SK-N-SH (cell line): ENCODE measurements at regions not wholly inside any gene's neighbourhood (a gene's known extent, or its start where the extent isn't known, plus 50 kb on each side); places are given as distances from the start of the nearest gene placed in this dataset.

ENCODE experiments used
- CTCF ChIA-PET: fragments of 300-600, 350-600 bp; formaldehyde crosslinking; extraction: SDS; loops from one replicate; lab custom pipeline; 2021; lab: Yijun Ruan, JAX
- POLR2A ChIA-PET: fragments of 350-600 bp; sonication (Branson Sonifier 250); formaldehyde crosslinking; extraction: SDS; loops from one replicate; lab custom pipeline; 2020; ENCODE audit warnings: antibody characterized with exemption, inconsistent platforms; lab: Yijun Ruan, JAX
- DNase-seq: peaks from one replicate; pipeline ENCODE4 v3.0.0; 2012
- H2AFZ ChIP-seq: fragments of 200-600 bp; sonication (generic); 2 replicates; pipeline ENCODE4 v1.8.1; 2016; ENCODE audit warnings: antibody characterized with exemption, mild to moderate bottlenecking, low read depth
- H3F3A ChIP-seq: fragments of 200-600 bp; sonication (generic); replicated peaks from 2 replicates; pipeline ENCODE3; 2016; ENCODE audit warnings: antibody characterized with exemption, mild to moderate bottlenecking; ENCODE audit not compliant: insufficient read depth
- H3K27ac ChIP-seq, 2 experiments: fragments of 200-500 bp in 1 of 2; fragments of 200-600 bp in 1 of 2; sonication (Bioruptor generic) in 1 of 2; sonication (generic), shearing (Covaris generic) in 1 of 2; 2 replicates each; pipeline versions ENCODE4 v1.5.1 to v1.6.1; 2014 to 2016; ENCODE audit warnings: low read depth in 2 of 2, inconsistent platforms in 1 of 2, low read length in 1 of 2, mild to moderate bottlenecking in 1 of 2, mixed read lengths in 1 of 2
- H3K27me3 ChIP-seq: fragments of 200-600 bp; sonication (generic), shearing (Covaris generic); 2 replicates; pipeline ENCODE4 v1.6.1; 2016; ENCODE audit warnings: mixed run types; ENCODE audit not compliant: insufficient read depth
- H3K36me3 ChIP-seq, 2 experiments: fragments of 200-500 bp in 1 of 2; fragments of 200-600 bp in 1 of 2; sonication (Bioruptor generic) in 1 of 2; sonication (generic) in 1 of 2; replicated peaks in 1 of 2; 2 replicates each; pipeline versions ENCODE3 to v1.5.1; 2014 to 2016; ENCODE audit warnings: low read length in 1 of 2, mild to moderate bottlenecking in 1 of 2; ENCODE audit not compliant: insufficient read depth in 2 of 2, control insufficient read depth in 1 of 2
- H3K4me1 ChIP-seq, 2 experiments: fragments of 200-500 bp in 1 of 2; fragments of 200-600 bp in 1 of 2; sonication (Bioruptor generic) in 1 of 2; sonication (generic), shearing (Covaris generic) in 1 of 2; 2 replicates each; pipeline versions ENCODE4 v1.5.1 to v1.6.1; 2014 to 2016; ENCODE audit warnings: low read depth in 1 of 2, low read length in 1 of 2, mixed run types in 1 of 2; ENCODE audit not compliant: insufficient read depth in 2 of 2, control insufficient read depth in 1 of 2
- H3K4me2 ChIP-seq: fragments of 200-600 bp; sonication (generic), shearing (Covaris generic); 2 replicates; pipeline ENCODE4 v1.6.1; 2017; ENCODE audit warnings: mixed run types
- H3K4me3 ChIP-seq, 2 experiments: fragments of 200-500 bp in 1 of 2; fragments of 200-600 bp in 1 of 2; sonication (Bioruptor generic) in 1 of 2; sonication (generic), shearing (Covaris generic) in 1 of 2; 2 replicates each; pipeline versions ENCODE4 v1.5.1 to v1.8.1; 2014 to 2016; ENCODE audit warnings: low read depth in 2 of 2, inconsistent platforms in 1 of 2, low read length in 1 of 2, mild to moderate bottlenecking in 1 of 2, mixed read lengths in 1 of 2, moderate library complexity in 1 of 2
- H3K79me2 ChIP-seq: fragments of 200-600 bp; sonication (generic); 2 replicates; pipeline ENCODE4 v1.8.1; 2017; ENCODE audit warnings: mild to moderate bottlenecking; ENCODE audit not compliant: insufficient read depth
- H3K9ac ChIP-seq: fragments of 200-600 bp; sonication (generic); 2 replicates; pipeline ENCODE4 v1.6.1; 2017; ENCODE audit warnings: mixed run types
- H3K9me2 ChIP-seq: fragments of 200-600 bp; sonication (generic); 2 replicates; pipeline ENCODE4 v1.6.1; 2017; ENCODE audit warnings: mixed run types
- H3K9me3 ChIP-seq: fragments of 200-600 bp; sonication (generic); 2 replicates; pipeline ENCODE4 v1.6.1; 2017; ENCODE audit warnings: mixed run types, mild to moderate bottlenecking, moderate library complexity
- H4K20me1 ChIP-seq: fragments of 200-600 bp; sonication (generic); 2 replicates; pipeline ENCODE4 v1.6.1; 2017; ENCODE audit warnings: mild to moderate bottlenecking, mixed run types; ENCODE audit not compliant: insufficient read depth
- EP300 ChIP-seq, 2 experiments: IDR thresholded peaks; 2 replicates each; pipeline versions ENCODE4 v1.4.0 to v1.6.1; 2012; ENCODE audit warnings: borderline replicate concordance in 1 of 2, low read depth in 1 of 2, low read length in 1 of 2
- JUND ChIP-seq: IDR thresholded peaks from 2 replicates; pipeline ENCODE4 v1.4.0; 2012
- NRF1 ChIP-seq: IDR thresholded peaks from 2 replicates; pipeline ENCODE4 v1.6.1; 2012; ENCODE audit warnings: low read depth, mild to moderate bottlenecking, low read length
- POLR2AphosphoS5 ChIP-seq: IDR thresholded peaks from 2 replicates; pipeline ENCODE4 v1.6.1; 2012; ENCODE audit warnings: low read depth, low read length
- RAD21 ChIP-seq: IDR thresholded peaks from 2 replicates; pipeline ENCODE4 v1.6.1; 2012; ENCODE audit warnings: mild to moderate bottlenecking, low read length
- RCOR1 ChIP-seq: fragments of 150-350 bp; IDR thresholded peaks from 2 replicates; pipeline ENCODE4 v1.6.1; 2017; ENCODE audit warnings: antibody characterized with exemption, low read length
- RFX5 ChIP-seq: IDR thresholded peaks from 2 replicates; pipeline ENCODE4 v1.6.1; 2012; ENCODE audit warnings: mild to moderate bottlenecking, improper control_type of control experiment, low read length
- RXRA ChIP-seq: IDR thresholded peaks from 2 replicates; pipeline ENCODE4 v1.4.0; 2012; ENCODE audit warnings: low read depth, mild to moderate bottlenecking, borderline replicate concordance
- SIN3A ChIP-seq: IDR thresholded peaks from 2 replicates; pipeline ENCODE4 v1.6.1; 2012; ENCODE audit warnings: low read depth, mild to moderate bottlenecking, low read length, moderate library complexity, borderline replicate concordance
- TCF12 ChIP-seq: IDR thresholded peaks from 2 replicates; pipeline ENCODE4 v1.4.0; 2012
- TEAD4 ChIP-seq: IDR thresholded peaks from 2 replicates; pipeline ENCODE4 v1.4.0; 2012; ENCODE audit warnings: mild to moderate bottlenecking, borderline replicate concordance; ENCODE audit not compliant: insufficient read depth
- WGBS: methylation state at CpG from one replicate; pipeline ENCODE4 v1.1.6; 2017; ENCODE audit warnings: low lambda C conversion rate; 5-methylcytosine and 5-hydroxymethylcytosine counted together
- TF ChIP-seq, protein P1 (sequence below): fragments of 150-350 bp; IDR thresholded peaks from 2 replicates; pipeline ENCODE4 v1.6.1; 2016; ENCODE audit warnings: mild to moderate bottlenecking, low read depth, low read length
- TF ChIP-seq, protein P2 (sequence below): IDR thresholded peaks from 2 replicates; pipeline ENCODE4 v1.4.0; 2012; ENCODE audit warnings: low read depth, borderline replicate concordance
- TF ChIP-seq, protein P3 (sequence below): IDR thresholded peaks from 2 replicates; pipeline ENCODE4 v1.4.0; 2012; ENCODE audit warnings: low read depth, borderline replicate concordance

DNA sequence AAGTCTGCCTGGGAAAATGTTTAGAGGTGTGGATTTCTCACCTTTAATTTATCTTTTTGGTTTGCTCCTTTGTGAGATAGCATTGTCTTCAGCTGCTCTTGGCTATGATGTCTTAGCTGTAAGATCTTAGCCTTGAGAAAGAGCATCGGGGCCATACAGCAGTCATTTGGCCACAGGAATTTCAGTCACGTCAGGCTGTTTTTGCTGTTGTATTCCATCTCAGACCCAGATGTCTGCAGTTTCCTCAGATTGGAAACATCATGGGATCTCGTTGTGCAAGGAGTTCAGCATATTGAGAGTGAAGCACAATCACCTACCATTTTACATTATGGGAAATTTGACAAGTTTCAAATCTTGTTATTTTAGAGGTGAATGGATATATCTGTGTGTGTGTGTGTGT, 89.3 kb upstream of the C1QTNF9B start:
- H3F3A ChIP-seq = peaks cover 4% of the 10 kb centered on the region
- no peaks in the 10 kb centered on the region for H3K36me3 ChIP-seq
- no peak for TF ChIP-seq JUND
- no peak for TF ChIP-seq EP300 (IDR thresholded peaks at IDR 0.05; ENCODE audit: borderline replicate concordance in 1 of 2, low read depth in 1 of 2, low read length in 1 of 2)
- TF ChIP-seq, protein P1, sequence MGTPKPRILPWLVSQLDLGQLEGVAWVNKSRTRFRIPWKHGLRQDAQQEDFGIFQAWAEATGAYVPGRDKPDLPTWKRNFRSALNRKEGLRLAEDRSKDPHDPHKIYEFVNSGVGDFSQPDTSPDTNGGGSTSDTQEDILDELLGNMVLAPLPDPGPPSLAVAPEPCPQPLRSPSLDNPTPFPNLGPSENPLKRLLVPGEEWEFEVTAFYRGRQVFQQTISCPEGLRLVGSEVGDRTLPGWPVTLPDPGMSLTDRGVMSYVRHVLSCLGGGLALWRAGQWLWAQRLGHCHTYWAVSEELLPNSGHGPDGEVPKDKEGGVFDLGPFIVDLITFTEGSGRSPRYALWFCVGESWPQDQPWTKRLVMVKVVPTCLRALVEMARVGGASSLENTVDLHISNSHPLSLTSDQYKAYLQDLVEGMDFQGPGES = no peak
- no peak for TF ChIP-seq NRF1
- no peak for TF ChIP-seq POLR2AphosphoS5
- TF ChIP-seq RXRA = no peak
- TF ChIP-seq TCF12 = no peak
- TF ChIP-seq TEAD4 = no peak
- no peak for TF ChIP-seq RCOR1
- TF ChIP-seq RFX5 = no peak
- no peak for TF ChIP-seq SIN3A
- TF ChIP-seq, protein P2, sequence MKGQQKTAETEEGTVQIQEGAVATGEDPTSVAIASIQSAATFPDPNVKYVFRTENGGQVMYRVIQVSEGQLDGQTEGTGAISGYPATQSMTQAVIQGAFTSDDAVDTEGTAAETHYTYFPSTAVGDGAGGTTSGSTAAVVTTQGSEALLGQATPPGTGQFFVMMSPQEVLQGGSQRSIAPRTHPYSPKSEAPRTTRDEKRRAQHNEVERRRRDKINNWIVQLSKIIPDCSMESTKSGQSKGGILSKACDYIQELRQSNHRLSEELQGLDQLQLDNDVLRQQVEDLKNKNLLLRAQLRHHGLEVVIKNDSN = no peak
- no peak for TF ChIP-seq RAD21
- TF ChIP-seq, all 33 proteins: peak for 0
- CTCF ChIA-PET = interaction anchor here (0.7 kb wide), 1 partner anchor 18 kb away, joined by 3 read pairs; no protein-coding TSS in a partner anchor
- Histone ChIP-seq H4K20me1 (no peaks in the 10 kb centered on the region), H3K4me2 (no peak overlapping the region), H3K79me2 (no peaks in the 10 kb centered on the region), H3K4me1 (peaks cover 0 to 4% of the 10 kb centered on the region in 2 experiments; a peak in 1 of 4 replicates), H3K9me2 (no peaks in the 10 kb centered on the region), H3K9ac (no peak overlapping the region), H3K4me3 (no peak overlapping the region), H3K9me3 (no peaks in the 10 kb centered on the region), H3K27me3 (no peaks in the 10 kb centered on the region), H2AFZ (no peak overlapping the region), H3K27ac (no peak overlapping the region)
- 82% methylated on average over 3 of the region's 3 CpGs for WGBS
- no peak for DNase-seq
- POLR2A ChIA-PET = no interaction called here

DNA sequence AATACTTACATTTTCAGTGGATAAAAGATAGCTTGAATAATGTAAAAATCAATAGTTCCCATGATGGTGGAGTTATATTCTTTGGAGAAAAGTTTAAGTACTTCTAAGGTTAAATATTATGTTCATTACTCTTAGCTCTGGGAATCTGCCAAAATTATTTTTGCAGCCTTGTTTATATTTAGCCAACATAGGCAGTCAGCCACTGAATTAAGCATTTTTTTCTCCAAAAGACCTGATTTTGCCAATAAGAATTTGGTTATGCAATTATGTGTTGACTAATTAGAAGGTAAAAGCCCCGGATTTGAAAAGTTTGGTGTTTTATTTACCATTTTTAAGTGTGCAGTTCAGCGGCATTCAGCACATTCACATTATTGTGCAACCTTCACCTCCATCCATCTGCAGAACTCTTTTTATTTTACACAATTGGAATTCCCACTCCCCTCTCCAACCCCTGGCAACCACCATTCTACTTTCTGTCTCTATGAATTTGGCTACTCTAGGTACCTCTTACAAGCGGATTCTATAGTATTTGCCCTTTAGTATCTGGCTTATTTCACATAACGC, 90.1 kb upstream of the C1QTNF9B start:
- no peaks in the 10 kb centered on the region for H3K27me3 ChIP-seq
- H3K79me2 ChIP-seq = no peaks in the 10 kb centered on the region
- 63% methylated on average over 4 of the region's 4 CpGs for WGBS
- H2AFZ ChIP-seq = no peak overlapping the region
- DNase-seq = no peak
- H3F3A ChIP-seq = no peaks in the 10 kb centered on the region
- POLR2A ChIA-PET = no interaction called here
- no peaks in the 10 kb centered on the region for H3K9me2 ChIP-seq
- H3K4me1 ChIP-seq = peaks cover 0 to 4% of the 10 kb centered on the region in 2 experiments; a peak in 1 of 4 replicates
- H3K27ac ChIP-seq = no peak overlapping the region
- H3K4me2 ChIP-seq = no peak overlapping the region
- TF ChIP-seq, protein P3, sequence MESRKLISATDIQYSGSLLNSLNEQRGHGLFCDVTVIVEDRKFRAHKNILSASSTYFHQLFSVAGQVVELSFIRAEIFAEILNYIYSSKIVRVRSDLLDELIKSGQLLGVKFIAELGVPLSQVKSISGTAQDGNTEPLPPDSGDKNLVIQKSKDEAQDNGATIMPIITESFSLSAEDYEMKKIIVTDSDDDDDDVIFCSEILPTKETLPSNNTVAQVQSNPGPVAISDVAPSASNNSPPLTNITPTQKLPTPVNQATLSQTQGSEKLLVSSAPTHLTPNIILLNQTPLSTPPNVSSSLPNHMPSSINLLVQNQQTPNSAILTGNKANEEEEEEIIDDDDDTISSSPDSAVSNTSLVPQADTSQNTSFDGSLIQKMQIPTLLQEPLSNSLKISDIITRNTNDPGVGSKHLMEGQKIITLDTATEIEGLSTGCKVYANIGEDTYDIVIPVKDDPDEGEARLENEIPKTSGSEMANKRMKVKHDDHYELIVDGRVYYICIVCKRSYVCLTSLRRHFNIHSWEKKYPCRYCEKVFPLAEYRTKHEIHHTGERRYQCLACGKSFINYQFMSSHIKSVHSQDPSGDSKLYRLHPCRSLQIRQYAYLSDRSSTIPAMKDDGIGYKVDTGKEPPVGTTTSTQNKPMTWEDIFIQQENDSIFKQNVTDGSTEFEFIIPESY = no peak
- TF ChIP-seq TEAD4 = no peak
- no peak for TF ChIP-seq RXRA
- TF ChIP-seq, all 33 proteins: peak for 0
- no peak overlapping the region for H3K4me3 ChIP-seq
- no peak overlapping the region for H3K9ac ChIP-seq
- H3K36me3 ChIP-seq = no peaks in the 10 kb centered on the region
- H3K9me3 ChIP-seq = no peaks in the 10 kb centered on the region
- CTCF ChIA-PET = no interaction called here
- H4K20me1 ChIP-seq = no peaks in the 10 kb centered on the region
